ENCODE measurements at regions not wholly inside any gene's neighbourhood (a gene's known extent, or its start where the extent isn't known, plus 50 kb on each side); places are given as distances from the start of the nearest gene placed in this dataset.

GRCh38 chr14:86038387-86039042, 508.6 kb downstream of the FLRT2 start:
- TF ChIP-seq CTCF (conservative IDR thresholded peaks at IDR 0.05; ENCODE audit: control insufficient read depth, insufficient read depth, low read depth, low read length) = peak; percentile 82
- DNase-seq (ENCODE audit: low read depth) = peak; percentile 65
- no peak overlapping the region for H3K4me3 ChIP-seq (ENCODE audit: control insufficient read depth, low read depth, low read length)

- peak; percentile 56 for TF ChIP-seq CTCF (conservative IDR thresholded peaks at IDR 0.05; ENCODE audit: control insufficient read depth, insufficient read depth, low read depth, low read length)
- no peak overlapping the region for H3K4me3 ChIP-seq (ENCODE audit: control insufficient read depth, low read depth, low read length)
- DNase-seq (ENCODE audit: low read depth) = peak; percentile 41
Observed at GRCh38 chr14:86035882-86036281, 505.9 kb downstream of the FLRT2 start.

GRCh38 chr14:86027990-86028389, 498.0 kb downstream of the FLRT2 start:
- no peak for DNase-seq (ENCODE audit: low read depth)
- no peak for TF ChIP-seq CTCF (conservative IDR thresholded peaks at IDR 0.05; ENCODE audit: control insufficient read depth, insufficient read depth, low read depth, low read length)
- H3K4me3 ChIP-seq (ENCODE audit: control insufficient read depth, low read depth, low read length) = no peak overlapping the region

- H3K4me3 ChIP-seq (ENCODE audit: control insufficient read depth, low read depth, low read length) = no peak overlapping the region
- no peak for TF ChIP-seq CTCF (conservative IDR thresholded peaks at IDR 0.05; ENCODE audit: control insufficient read depth, insufficient read depth, low read depth, low read length)
Observed at GRCh38 chr14:86027144-86027543, 497.2 kb downstream of the FLRT2 start.

GRCh38 chr14:86022031-86022629, 492.2 kb downstream of the FLRT2 start:
- peak; percentile 70 for DNase-seq (ENCODE audit: low read depth)
- no peak overlapping the region for H3K4me3 ChIP-seq (ENCODE audit: control insufficient read depth, low read depth, low read length)
- TF ChIP-seq CTCF (conservative IDR thresholded peaks at IDR 0.05; ENCODE audit: control insufficient read depth, insufficient read depth, low read depth, low read length) = no peak

More at GRCh38 chr14:86027144-86027543, 497.2 kb downstream of the FLRT2 start:
- no peak for DNase-seq (ENCODE audit: low read depth)

- no peak overlapping the region for H3K4me3 ChIP-seq (ENCODE audit: control insufficient read depth, low read depth, low read length)
- no peak for DNase-seq (ENCODE audit: low read depth)
- TF ChIP-seq CTCF (conservative IDR thresholded peaks at IDR 0.05; ENCODE audit: control insufficient read depth, insufficient read depth, low read depth, low read length) = no peak
Observed at GRCh38 chr14:86020841-86021240, 490.9 kb downstream of the FLRT2 start.
